Embryonic facial prominence (tissue), 1 donor: ENCODE measurements at regions not wholly inside any gene's neighbourhood (a gene's known extent, or its start where the extent isn't known, plus 50 kb on each side); places are given as distances from the start of the nearest gene placed in this dataset.

ENCODE experiments used
- DNase-seq: peaks from one replicate; pipeline ENCODE4 v3.0.0-alpha.2; 2016; ENCODE audit errors: extremely low spot score

GRCh38 chr7:106775975-106776607 is 89.0 kb upstream of the PIK3CG start:
- no peak for DNase-seq

GRCh38 chr7:106776618-106777347 is 88.3 kb upstream of the PIK3CG start:
- DNase-seq, result no peak

- no peak for DNase-seq
Measured at GRCh38 chr7:106777674-106778299, 87.3 kb upstream of the PIK3CG start.

GRCh38 chr7:106778656-106779250 is 86.3 kb upstream of the PIK3CG start:
- DNase-seq, result no peak

GRCh38 chr7:106779877-106780276 is 85.2 kb upstream of the PIK3CG start:
- DNase-seq, result no peak

GRCh38 chr7:106781007-106781406 is 84.1 kb upstream of the PIK3CG start:
- DNase-seq, result no peak

GRCh38 chr7:106781828-106782544 is 83.1 kb upstream of the PIK3CG start:
- DNase-seq, result no peak

GRCh38 chr7:106783286-106783685 is 81.8 kb upstream of the PIK3CG start:
- no peak for DNase-seq

- DNase-seq, result no peak
Measured at GRCh38 chr7:106788637-106789036, 76.4 kb upstream of the PIK3CG start.

GRCh38 chr7:106791526-106791925 is 73.6 kb upstream of the PIK3CG start:
- no peak for DNase-seq

GRCh38 chr7:106792233-106792926 is 72.7 kb upstream of the PIK3CG start:
- DNase-seq, result no peak

- no peak for DNase-seq
Measured at GRCh38 chr7:106793015-106793975, 71.8 kb upstream of the PIK3CG start.

- no peak for DNase-seq
Measured at GRCh38 chr7:106794276-106795083, 70.6 kb upstream of the PIK3CG start.

GRCh38 chr7:106795084-106795876 is 69.8 kb upstream of the PIK3CG start:
- no peak for DNase-seq

GRCh38 chr7:106795877-106796231 is 69.2 kb upstream of the PIK3CG start:
- DNase-seq, result no peak

GRCh38 chr7:106797937-106798336 is 67.1 kb upstream of the PIK3CG start:
- DNase-seq, result no peak

GRCh38 chr7:106802589-106802988 is 62.5 kb upstream of the PIK3CG start:
- no peak for DNase-seq

- no peak for DNase-seq
Measured at GRCh38 chr7:106806556-106806955, 58.5 kb upstream of the PIK3CG start.

- no peak for DNase-seq
Measured at GRCh38 chr7:106807474-106807873, 57.6 kb upstream of the PIK3CG start.
